Ectodermal cell (in vitro differentiated cells): ENCODE measurements at regions not wholly inside any gene's neighbourhood (a gene's known extent, or its start where the extent isn't known, plus 50 kb on each side); places are given as distances from the start of the nearest gene placed in this dataset.

Source experiments
- H3K27ac ChIP-seq: 2 replicates; pipeline ENCODE4 v1.7.0; 2013; ENCODE audit warnings: mild to moderate bottlenecking, low read depth, low read length; ENCODE audit not compliant: insufficient read depth, poor library complexity, severe bottlenecking
- H3K27me3 ChIP-seq: 2 replicates; pipeline ENCODE4 v1.7.0; 2013; ENCODE audit warnings: mild to moderate bottlenecking, low read length; ENCODE audit not compliant: insufficient read depth, control insufficient read depth, poor library complexity, severe bottlenecking
- H3K36me3 ChIP-seq: one replicate; pipeline ENCODE4 v1.7.0; 2013; ENCODE audit warnings: low read length; ENCODE audit not compliant: control insufficient read depth, insufficient read depth
- H3K4me1 ChIP-seq: one replicate; pipeline ENCODE4 v1.7.0; 2013; ENCODE audit warnings: low read length; ENCODE audit not compliant: control insufficient read depth, insufficient read depth
- H3K4me3 ChIP-seq: 2 replicates; pipeline ENCODE4 v1.7.0; 2013; ENCODE audit warnings: low read depth, low read length, control low read depth; ENCODE audit not compliant: insufficient read depth
- H3K9me3 ChIP-seq: 2 replicates; pipeline ENCODE4 v1.7.0; 2013; ENCODE audit warnings: mild to moderate bottlenecking, low read length, moderate library complexity; ENCODE audit not compliant: control insufficient read depth
- WGBS, 2 experiments: methylation state at CpG; one replicate each; pipeline ENCODE4 v1.1.7; 2013; ENCODE audit warnings: missing lambda C conversion rate in 2 of 2; 5-methylcytosine and 5-hydroxymethylcytosine counted together

- no peak overlapping the region for H3K27ac ChIP-seq
Observed at GRCh38 chr15:69552057-69552815, 99.6 kb downstream of the RPLP1 start.

GRCh38 chr15:69553686-69554085, 101.1 kb downstream of the RPLP1 start:
- Histone ChIP-seq H3K27me3 (no peaks in the 10 kb centered on the region), H3K4me1 (peaks cover 12% of the 10 kb centered on the region), H3K36me3 (no peaks in the 10 kb centered on the region)

More at GRCh38 chr15:69552057-69552815, 99.6 kb downstream of the RPLP1 start:
- no peaks in the 10 kb centered on the region for H3K9me3 ChIP-seq
- WGBS, 2 experiments: 95 to 98% methylated on average over 10 of the region's 10 CpGs
- peaks cover 7% of the 10 kb centered on the region for H3K4me1 ChIP-seq
- no peaks in the 10 kb centered on the region for H3K36me3 ChIP-seq
- no peaks in the 10 kb centered on the region for H3K27me3 ChIP-seq
- H3K4me3 ChIP-seq: no peak overlapping the region

GRCh38 chr15:69554279-69554961, 101.8 kb downstream of the RPLP1 start:
- 80 to 84% methylated on average over 7 of the region's 7 CpGs for WGBS, 2 experiments
- no peaks in the 10 kb centered on the region for H3K36me3 ChIP-seq
- no peaks in the 10 kb centered on the region for H3K27me3 ChIP-seq
- no peaks in the 10 kb centered on the region for H3K9me3 ChIP-seq
- no peak overlapping the region for H3K4me3 ChIP-seq
- peaks cover 12% of the 10 kb centered on the region for H3K4me1 ChIP-seq
- H3K27ac ChIP-seq: no peak overlapping the region

More at GRCh38 chr15:69553686-69554085, 101.1 kb downstream of the RPLP1 start:
- no peaks in the 10 kb centered on the region for H3K9me3 ChIP-seq
- 93 to 95% methylated on average over 4 of the region's 4 CpGs for WGBS, 2 experiments
- no peak overlapping the region for H3K27ac ChIP-seq
- H3K4me3 ChIP-seq: no peak overlapping the region

GRCh38 chr15:69555080-69555479, 102.5 kb downstream of the RPLP1 start:
- H3K4me3 ChIP-seq: no peak overlapping the region
- no peaks in the 10 kb centered on the region for H3K9me3 ChIP-seq
- no peak overlapping the region for H3K27ac ChIP-seq
- H3K36me3 ChIP-seq: no peaks in the 10 kb centered on the region
- H3K27me3 ChIP-seq: no peaks in the 10 kb centered on the region
- WGBS, 2 experiments: 96 to 98% methylated on average over 7 of the region's 8 CpGs
- peaks cover 12% of the 10 kb centered on the region for H3K4me1 ChIP-seq

- H3K4me1 ChIP-seq: peaks cover 12% of the 10 kb centered on the region
- H3K27ac ChIP-seq: no peak overlapping the region
- no peaks in the 10 kb centered on the region for H3K9me3 ChIP-seq
- no peaks in the 10 kb centered on the region for H3K36me3 ChIP-seq
- 95 to 100% methylated on average over 1 of the region's 1 CpG for WGBS, 2 experiments
- H3K27me3 ChIP-seq: no peaks in the 10 kb centered on the region
- no peak overlapping the region for H3K4me3 ChIP-seq
Observed at GRCh38 chr15:69556344-69556743, 103.7 kb downstream of the RPLP1 start.

- Histone ChIP-seq H3K27ac (no peak overlapping the region), H3K4me1 (peaks cover 12% of the 10 kb centered on the region), H3K9me3 (no peaks in the 10 kb centered on the region), H3K27me3 (no peaks in the 10 kb centered on the region), H3K4me3 (no peak overlapping the region), H3K36me3 (no peaks in the 10 kb centered on the region)
- WGBS, 2 experiments: 77 to 83% methylated on average over 4 to 5 of the region's 5 CpGs
Observed at GRCh38 chr15:69557020-69557706, 104.5 kb downstream of the RPLP1 start.

GRCh38 chr15:69557707-69558409, 105.2 kb downstream of the RPLP1 start:
- H3K4me3 ChIP-seq: no peak overlapping the region
- H3K9me3 ChIP-seq: no peaks in the 10 kb centered on the region
- no peaks in the 10 kb centered on the region for H3K27me3 ChIP-seq
- no peak overlapping the region for H3K27ac ChIP-seq
- H3K36me3 ChIP-seq: no peaks in the 10 kb centered on the region
- 60 to 73% methylated on average over 2 of the region's 2 CpGs for WGBS, 2 experiments
- H3K4me1 ChIP-seq: peaks cover 12% of the 10 kb centered on the region

GRCh38 chr15:69559440-69560190, 107.0 kb downstream of the RPLP1 start:
- 74 to 76% methylated on average over 5 of the region's 5 CpGs for WGBS, 2 experiments
- Histone ChIP-seq H3K4me1 (peaks cover 12% of the 10 kb centered on the region), H3K4me3 (no peak overlapping the region)

GRCh38 chr15:69561071-69561784, 108.6 kb downstream of the RPLP1 start:
- no peak overlapping the region for H3K4me3 ChIP-seq
- H3K27ac ChIP-seq: no peak overlapping the region
- no peaks in the 10 kb centered on the region for H3K27me3 ChIP-seq
- H3K36me3 ChIP-seq: no peaks in the 10 kb centered on the region
- WGBS, 2 experiments: 91 to 92% methylated on average over 14 of the region's 14 CpGs
- H3K4me1 ChIP-seq: peaks cover 12% of the 10 kb centered on the region
- H3K9me3 ChIP-seq: no peaks in the 10 kb centered on the region

More at GRCh38 chr15:69559440-69560190, 107.0 kb downstream of the RPLP1 start:
- H3K36me3 ChIP-seq: no peaks in the 10 kb centered on the region
- no peaks in the 10 kb centered on the region for H3K27me3 ChIP-seq
- H3K27ac ChIP-seq: no peak overlapping the region
- no peaks in the 10 kb centered on the region for H3K9me3 ChIP-seq
